ENCODE measurements at regions not wholly inside any gene's neighbourhood (a gene's known extent, or its start where the extent isn't known, plus 50 kb on each side); places are given as distances from the start of the nearest gene placed in this dataset.
"Not testable (repeated sequence)": the region's sequence is repeated elsewhere in the genome, so short reads cannot be mapped to it uniquely, and the experiment has no call there.

- intact Hi-C loops (cut with DNase I); DNase-seq; H3K9me3 ChIP-seq (ENCODE audit: control insufficient read depth, low read length); H3K36me3 ChIP-seq (ENCODE audit: control insufficient read depth in 1 of 2, insufficient read depth in 2 of 2, low read length in 1 of 2); H3K4me3 ChIP-seq (ENCODE audit: low read length in 2 of 2); H3K27ac ChIP-seq (ENCODE audit: low read depth in 1 of 2, low read length in 2 of 2); H3K4me1 ChIP-seq (ENCODE audit: control insufficient read depth in 1 of 2, insufficient read depth in 2 of 2, low read length in 2 of 2); H3K27me3 ChIP-seq (ENCODE audit: control insufficient read depth in 1 of 2, insufficient read depth in 2 of 2, low read length in 1 of 2); ATAC-seq (ENCODE audit: low FRiP score): not testable (repeated sequence)
- 88 to 94% methylated on average over 3 to 5 of the region's 5 CpGs for WGBS, 2 donors
These were observed 463.6 kb downstream of the RPS6KC1 start for GRCh38 chr1:213514408-213515179.

- Histone ChIP-seq H3K36me3 (ENCODE audit: control insufficient read depth in 1 of 2, insufficient read depth in 2 of 2, low read length in 1 of 2) (no peaks in the 10 kb centered on the region), H3K9me3 (ENCODE audit: control insufficient read depth, low read length) (peaks cover 4% of the 10 kb centered on the region), H3K27me3 (ENCODE audit: control insufficient read depth in 1 of 2, insufficient read depth in 2 of 2, low read length in 1 of 2) (peaks cover 0 to 3% of the 10 kb centered on the region in 2 donors), H3K27ac (ENCODE audit: low read depth in 1 of 2, low read length in 2 of 2) (no peak overlapping the region), H3K4me3 (ENCODE audit: low read length in 2 of 2) (no peak overlapping the region), H3K4me1 (ENCODE audit: control insufficient read depth in 1 of 2, insufficient read depth in 2 of 2, low read length in 2 of 2) (no peaks in the 10 kb centered on the region)
- WGBS, 2 donors: 41 to 44% methylated on average over 4 of the region's 4 CpGs
- DNase-seq (no peak), ATAC-seq (ENCODE audit: low FRiP score) (no peak)
- intact Hi-C loops (cut with DNase I): no loop called here
These were observed 468.1 kb downstream of the RPS6KC1 start for GRCh38 chr1:213519098-213519497.

- peaks cover 4% of the 10 kb centered on the region for H3K9me3 ChIP-seq (ENCODE audit: control insufficient read depth, low read length)
- H3K4me1 ChIP-seq (ENCODE audit: control insufficient read depth in 1 of 2, insufficient read depth in 2 of 2, low read length in 2 of 2): no peaks in the 10 kb centered on the region
- no peak for DNase-seq
- H3K27me3 ChIP-seq (ENCODE audit: control insufficient read depth in 1 of 2, insufficient read depth in 2 of 2, low read length in 1 of 2): peaks cover 0 to 3% of the 10 kb centered on the region in 2 donors
- WGBS, 2 donors: 78 to 90% methylated on average over 2 of the region's 2 CpGs
- H3K27ac ChIP-seq (ENCODE audit: low read depth in 1 of 2, low read length in 2 of 2): no peak overlapping the region
- intact Hi-C loops (cut with DNase I): no loop called here
- ATAC-seq (ENCODE audit: low FRiP score): no peak
- no peak overlapping the region for H3K4me3 ChIP-seq (ENCODE audit: low read length in 2 of 2)
- no peaks in the 10 kb centered on the region for H3K36me3 ChIP-seq (ENCODE audit: control insufficient read depth in 1 of 2, insufficient read depth in 2 of 2, low read length in 1 of 2)
These were observed 466.6 kb upstream of the PROX1 start for GRCh38 chr1:213521206-213521605.

GRCh38 chr1:213523781-213524398 is 463.9 kb upstream of the PROX1 start:
- H3K27ac ChIP-seq (ENCODE audit: low read depth in 1 of 2, low read length in 2 of 2): no peak overlapping the region
- H3K27me3 ChIP-seq (ENCODE audit: control insufficient read depth in 1 of 2, insufficient read depth in 2 of 2, low read length in 1 of 2): peaks cover 0 to 3% of the 10 kb centered on the region in 2 donors
- no peaks in the 10 kb centered on the region for H3K36me3 ChIP-seq (ENCODE audit: control insufficient read depth in 1 of 2, insufficient read depth in 2 of 2, low read length in 1 of 2)
- DNase-seq: no peak
- 68 to 69% methylated on average over 10 of the region's 10 CpGs for WGBS, 2 donors
- H3K4me3 ChIP-seq (ENCODE audit: low read length in 2 of 2): no peak overlapping the region
- peaks cover 3% of the 10 kb centered on the region for H3K9me3 ChIP-seq (ENCODE audit: control insufficient read depth, low read length)
- intact Hi-C loops (cut with DNase I): no loop called here
- ATAC-seq (ENCODE audit: low FRiP score): no peak
- no peaks in the 10 kb centered on the region for H3K4me1 ChIP-seq (ENCODE audit: control insufficient read depth in 1 of 2, insufficient read depth in 2 of 2, low read length in 2 of 2)

- H3K27me3 ChIP-seq (ENCODE audit: control insufficient read depth in 1 of 2, insufficient read depth in 2 of 2, low read length in 1 of 2): peaks cover 0 to 3% of the 10 kb centered on the region in 2 donors
- intact Hi-C loops (cut with DNase I): no loop called here
- H3K4me1 ChIP-seq (ENCODE audit: control insufficient read depth in 1 of 2, insufficient read depth in 2 of 2, low read length in 2 of 2): no peaks in the 10 kb centered on the region
- ATAC-seq (ENCODE audit: low FRiP score) (no peak), DNase-seq (no peak)
- no peaks in the 10 kb centered on the region for H3K36me3 ChIP-seq (ENCODE audit: control insufficient read depth in 1 of 2, insufficient read depth in 2 of 2, low read length in 1 of 2)
- H3K9me3 ChIP-seq (ENCODE audit: control insufficient read depth, low read length): peaks cover 3% of the 10 kb centered on the region
- no peak overlapping the region for H3K27ac ChIP-seq (ENCODE audit: low read depth in 1 of 2, low read length in 2 of 2)
- no peak overlapping the region for H3K4me3 ChIP-seq (ENCODE audit: low read length in 2 of 2)
- WGBS, 2 donors: 67 to 79% methylated on average over 4 of the region's 4 CpGs
These were observed 461.5 kb upstream of the PROX1 start for GRCh38 chr1:213526306-213526705.

- no peak for ATAC-seq (ENCODE audit: low FRiP score)
- intact Hi-C loops (cut with DNase I): no loop called here
- Histone ChIP-seq H3K27ac (ENCODE audit: low read depth in 1 of 2, low read length in 2 of 2) (no peak overlapping the region), H3K9me3 (ENCODE audit: control insufficient read depth, low read length) (peaks cover 1% of the 10 kb centered on the region), H3K4me1 (ENCODE audit: control insufficient read depth in 1 of 2, insufficient read depth in 2 of 2, low read length in 2 of 2) (no peaks in the 10 kb centered on the region), H3K27me3 (ENCODE audit: control insufficient read depth in 1 of 2, insufficient read depth in 2 of 2, low read length in 1 of 2) (no peaks in the 10 kb centered on the region), H3K36me3 (ENCODE audit: control insufficient read depth in 1 of 2, insufficient read depth in 2 of 2, low read length in 1 of 2) (no peaks in the 10 kb centered on the region), H3K4me3 (ENCODE audit: low read length in 2 of 2) (no peak overlapping the region)
- DNase-seq: no peak
- 75% methylated on average over 4 of the region's 4 CpGs for WGBS, 2 donors
These were observed 457.0 kb upstream of the PROX1 start for GRCh38 chr1:213530611-213531320.

- intact Hi-C loops (cut with DNase I): no loop called here
- 82 to 88% methylated on average over 12 of the region's 12 CpGs for WGBS, 2 donors
- Histone ChIP-seq H3K27me3 (ENCODE audit: control insufficient read depth in 1 of 2, insufficient read depth in 2 of 2, low read length in 1 of 2) (no peaks in the 10 kb centered on the region), H3K36me3 (ENCODE audit: control insufficient read depth in 1 of 2, insufficient read depth in 2 of 2, low read length in 1 of 2) (no peaks in the 10 kb centered on the region), H3K27ac (ENCODE audit: low read depth in 1 of 2, low read length in 2 of 2) (no peak overlapping the region), H3K9me3 (ENCODE audit: control insufficient read depth, low read length) (peaks cover 1% of the 10 kb centered on the region), H3K4me3 (ENCODE audit: low read length in 2 of 2) (no peak overlapping the region), H3K4me1 (ENCODE audit: control insufficient read depth in 1 of 2, insufficient read depth in 2 of 2, low read length in 2 of 2) (no peaks in the 10 kb centered on the region)
- DNase-seq: no peak
- ATAC-seq (ENCODE audit: low FRiP score): no peak
These were observed 456.1 kb upstream of the PROX1 start for GRCh38 chr1:213531369-213532310.

GRCh38 chr1:213533125-213533524 is 454.6 kb upstream of the PROX1 start:
- 81 to 86% methylated on average over 2 of the region's 2 CpGs for WGBS, 2 donors
- peaks cover 1% of the 10 kb centered on the region for H3K9me3 ChIP-seq (ENCODE audit: control insufficient read depth, low read length)
- intact Hi-C loops (cut with DNase I): no loop called here
- no peaks in the 10 kb centered on the region for H3K36me3 ChIP-seq (ENCODE audit: control insufficient read depth in 1 of 2, insufficient read depth in 2 of 2, low read length in 1 of 2)
- no peak overlapping the region for H3K4me3 ChIP-seq (ENCODE audit: low read length in 2 of 2)
- H3K4me1 ChIP-seq (ENCODE audit: control insufficient read depth in 1 of 2, insufficient read depth in 2 of 2, low read length in 2 of 2): no peaks in the 10 kb centered on the region
- H3K27me3 ChIP-seq (ENCODE audit: control insufficient read depth in 1 of 2, insufficient read depth in 2 of 2, low read length in 1 of 2): no peaks in the 10 kb centered on the region
- ATAC-seq (ENCODE audit: low FRiP score) (no peak), DNase-seq (no peak)
- H3K27ac ChIP-seq (ENCODE audit: low read depth in 1 of 2, low read length in 2 of 2): no peak overlapping the region
